Middle frontal gyrus (tissue), 1 donor: ENCODE measurements at regions not wholly inside any gene's neighbourhood (a gene's known extent, or its start where the extent isn't known, plus 50 kb on each side); places are given as distances from the start of the nearest gene placed in this dataset.

Experiments
- DNase-seq: peaks from one replicate; pipeline ENCODE4 v3.0.0-alpha.2; 2015; ENCODE audit warnings: low spot score; ENCODE audit errors: extremely low spot score

GRCh38 chr21:28538987-28539622, 453.6 kb downstream of the LTN1 start:
- DNase-seq = no peak

GRCh38 chr21:28537371-28538079, 455.2 kb downstream of the LTN1 start:
- DNase-seq = no peak

- DNase-seq = no peak
Measured at GRCh38 chr21:28532446-28532845, 460.2 kb downstream of the LTN1 start.

GRCh38 chr21:28523367-28523766, 469.3 kb downstream of the LTN1 start:
- DNase-seq = no peak

GRCh38 chr21:28522014-28522799, 470.5 kb downstream of the LTN1 start:
- DNase-seq = no peak

GRCh38 chr21:28518630-28519029, 474.0 kb downstream of the LTN1 start:
- DNase-seq = no peak

- no peak for DNase-seq
Measured at GRCh38 chr21:28516991-28517592, 475.6 kb downstream of the LTN1 start.

- DNase-seq = no peak
Measured at GRCh38 chr21:28516021-28516420, 476.7 kb downstream of the LTN1 start.

- no peak for DNase-seq
Measured at GRCh38 chr21:28513428-28513827, 479.2 kb downstream of the LTN1 start.

- no peak for DNase-seq
Measured at GRCh38 chr21:28509031-28509430, 483.6 kb downstream of the LTN1 start.

- no peak for DNase-seq
Measured at GRCh38 chr21:28508126-28508525, 484.6 kb downstream of the LTN1 start.

- DNase-seq = no peak
Measured at GRCh38 chr21:28496517-28496916, 496.2 kb downstream of the LTN1 start.

- no peak for DNase-seq
Measured at GRCh38 chr21:28492127-28492526, 500.6 kb downstream of the LTN1 start.

GRCh38 chr21:28489821-28490350, 502.8 kb downstream of the LTN1 start:
- DNase-seq = no peak

- DNase-seq = no peak
Measured at GRCh38 chr21:28489162-28489561, 503.5 kb downstream of the LTN1 start.

GRCh38 chr21:28487455-28488070, 505.1 kb downstream of the LTN1 start:
- DNase-seq = no peak

GRCh38 chr21:28485301-28486022, 507.2 kb downstream of the LTN1 start:
- DNase-seq = no peak

GRCh38 chr21:28483301-28484035, 509.2 kb downstream of the LTN1 start:
- no peak for DNase-seq

GRCh38 chr21:28482657-28483056, 510.0 kb downstream of the LTN1 start:
- no peak for DNase-seq

GRCh38 chr21:28480470-28480869, 512.2 kb downstream of the LTN1 start:
- DNase-seq = no peak
